GM12878 (cell line): ENCODE measurements at regions not wholly inside any gene's neighbourhood (a gene's known extent, or its start where the extent isn't known, plus 50 kb on each side); places are given as distances from the start of the nearest gene placed in this dataset.

ENCODE experiments used
- ATAC-seq: fragments of 200-7000 bp; cut with Tn5 transposase; 3 replicates; pipeline ENCODE4 v1.9.1; 2020; ENCODE audit warnings: mild to moderate bottlenecking, moderate library complexity
- BruUV-seq: library from RNA; stranded (reverse); fragments of 400-500 nt; replicated peaks from 2 replicates; lab custom pipeline; 2021; lab: Mats Ljungman, UMichigan
- CTCF ChIA-PET: fragments of 300-600 bp; sonication (Branson Sonifier 250); formaldehyde crosslinking; extraction: SDS; loops from one replicate; lab custom pipeline; 2021; ENCODE audit warnings: inconsistent platforms; lab: Yijun Ruan, JAX
- POLR2A ChIA-PET: fragments of 350-600 bp; formaldehyde crosslinking; extraction: SDS; loops from one replicate; lab custom pipeline; 2021; ENCODE audit warnings: inconsistent platforms; lab: Charles Lee
- RAD21 ChIA-PET: fragments of 300-600 bp; sonication (Branson Sonifier 250); formaldehyde crosslinking; loops from one replicate; lab custom pipeline; 2023; ENCODE audit warnings: antibody characterized with exemption; ENCODE audit not compliant: unreplicated experiment; lab: Charles Lee
- SMC1A ChIA-PET: fragments of 300-600 bp; sonication (Branson Sonifier 250); formaldehyde crosslinking; loops from one replicate; lab custom pipeline; 2023; ENCODE audit not compliant: unreplicated experiment, uncharacterized antibody; lab: Charles Lee
- DNase-seq: peaks from one replicate; pipeline ENCODE4 v3.0.0-alpha.2; 2011; ENCODE audit warnings: low read depth, low spot score
- FAIRE-seq: peaks from 3 replicates; lab custom pipeline; 2011; peaks lifted over from hg19 to GRCh38; lab: Jason Lieb, UNC
- H2AFZ ChIP-seq: 2 replicates; pipeline ENCODE4 v1.6.0; 2011; ENCODE audit warnings: low read depth, low read length, control low read depth; ENCODE audit not compliant: control insufficient read depth
- H3K27ac ChIP-seq: 2 replicates; pipeline ENCODE4 v1.5.1; 2011; ENCODE audit warnings: control low read depth; ENCODE audit not compliant: control insufficient read depth, insufficient read depth
- H3K27me3 ChIP-seq, 2 experiments: replicated peaks in 1 of 2; 2 replicates each; pipeline versions ENCODE4 v1.6.0 to v1.6.1; 2011; ENCODE audit warnings: low read length in 1 of 2; ENCODE audit not compliant: control insufficient read depth in 2 of 2, insufficient read depth in 2 of 2
- H3K36me3 ChIP-seq, 2 experiments: 2 replicates each; pipeline ENCODE4 v1.5.1; 2011; ENCODE audit warnings: low read length in 1 of 2; ENCODE audit not compliant: control insufficient read depth in 2 of 2, insufficient read depth in 2 of 2
- H3K4me1 ChIP-seq: 2 replicates; pipeline ENCODE4 v1.6.1; 2011; ENCODE audit warnings: mild to moderate bottlenecking, low read length, moderate library complexity, mixed read lengths; ENCODE audit not compliant: control insufficient read depth, insufficient read depth
- H3K4me2 ChIP-seq: 2 replicates; pipeline ENCODE4 v1.6.0; 2011; ENCODE audit warnings: control low read depth; ENCODE audit not compliant: control insufficient read depth, insufficient read depth
- H3K4me3 ChIP-seq: fragments of 200-600 bp; sonication (generic); 2 replicates; pipeline ENCODE4 v1.5.1; 2016
- H3K79me2 ChIP-seq: 2 replicates; pipeline ENCODE4 v1.6.0; 2011; ENCODE audit warnings: low read length; ENCODE audit not compliant: control insufficient read depth, insufficient read depth
- H3K9ac ChIP-seq: 2 replicates; pipeline ENCODE4 v1.8.0; 2011; ENCODE audit warnings: low read length, control low read depth, mixed read lengths; ENCODE audit not compliant: control insufficient read depth, insufficient read depth
- H3K9me3 ChIP-seq: replicated peaks from 3 replicates; pipeline ENCODE4 v1.5.1; 2011; ENCODE audit warnings: mild to moderate bottlenecking, low read length; ENCODE audit not compliant: control insufficient read depth, insufficient read depth
- H4K20me1 ChIP-seq: 2 replicates; pipeline ENCODE4 v1.6.0; 2011; ENCODE audit not compliant: control insufficient read depth, insufficient read depth
- ASH2L ChIP-seq: fragments of 300-600, 200-600 bp; sonication (generic); IDR thresholded peaks from 2 replicates; pipeline ENCODE4 v1.6.1; 2017; ENCODE audit warnings: low read depth, mild to moderate bottlenecking, borderline replicate concordance
- BHLHE40 ChIP-seq, 2 experiments: fragments of 450-650 bp in 1 of 2; IDR thresholded peaks; 2 replicates each; pipeline ENCODE4 v1.6.1; 2011 to 2017; ENCODE audit warnings: low read depth in 2 of 2, borderline replicate concordance in 1 of 2, improper control_type of control experiment in 1 of 2, low read length in 1 of 2, mild to moderate bottlenecking in 1 of 2
- FOXK2 ChIP-seq: fragments of 450-650 bp; IDR thresholded peaks from 2 replicates; pipeline ENCODE4 v1.6.1; 2017; ENCODE audit warnings: mild to moderate bottlenecking, moderate library complexity
- GATAD2B ChIP-seq: fragments of 450-650 bp; conservative IDR thresholded peaks from 2 replicates; pipeline ENCODE4 v1.6.1; 2017; ENCODE audit warnings: low read depth, mild to moderate bottlenecking, moderate library complexity
- HDGF ChIP-seq: fragments of 450-650 bp; IDR thresholded peaks from 2 replicates; pipeline ENCODE4 v1.6.1; 2016; ENCODE audit warnings: antibody characterized with exemption
- RCOR1 ChIP-seq: conservative IDR thresholded peaks from 2 replicates; pipeline ENCODE4 v1.6.1; 2012; ENCODE audit warnings: low read depth, low read length, improper control_type of control experiment
- RELA ChIP-seq: fragments of 450-650 bp; IDR thresholded peaks from 2 replicates; pipeline ENCODE4 v1.8.0; 2014; ENCODE audit warnings: borderline replicate concordance; ENCODE audit not compliant: partially characterized antibody
- RUNX3 ChIP-seq: IDR thresholded peaks from 2 replicates; pipeline ENCODE4 v1.6.1; 2012; ENCODE audit warnings: low read length, inconsistent platforms
- SREBF1 ChIP-seq: IDR thresholded peaks from 2 replicates; pipeline ENCODE4 v1.6.1; 2012; ENCODE audit warnings: mild to moderate bottlenecking, low read length
- WGBS: methylation state at CpG from one replicate; pipeline ENCODE4 v1.1.6; 2016; ENCODE audit warnings: low lambda C conversion rate; ENCODE audit not compliant: insufficient replicate concordance, insufficient coverage; ENCODE audit errors: missing lambda C conversion rate; 5-methylcytosine and 5-hydroxymethylcytosine counted together
- in situ Hi-C: fragments of 300-500 bp; cut with MboI; formaldehyde crosslinking; loops from 9 replicates; pipeline ENCODE4 v1.14.3; 2018; ENCODE audit warnings: mixed read lengths
- intact Hi-C: fragments of 100-400 bp; cut with micrococcal nuclease; formaldehyde crosslinking; loops from one replicate; pipeline ENCODE4 v1.14.2; 2022; ENCODE audit not compliant: unreplicated experiment
- TF ChIP-seq, protein P1 (sequence below): fragments of 450-650 bp; formaldehyde crosslinking; IDR thresholded peaks from 2 replicates; pipeline ENCODE4 v1.4.0; 2022; ENCODE audit warnings: mild to moderate bottlenecking, moderate library complexity
- TF ChIP-seq, protein P2 (sequence below): IDR thresholded peaks from 2 replicates; pipeline ENCODE4 v1.6.1; 2012; ENCODE audit warnings: mild to moderate bottlenecking, low read depth, low read length

DNA sequence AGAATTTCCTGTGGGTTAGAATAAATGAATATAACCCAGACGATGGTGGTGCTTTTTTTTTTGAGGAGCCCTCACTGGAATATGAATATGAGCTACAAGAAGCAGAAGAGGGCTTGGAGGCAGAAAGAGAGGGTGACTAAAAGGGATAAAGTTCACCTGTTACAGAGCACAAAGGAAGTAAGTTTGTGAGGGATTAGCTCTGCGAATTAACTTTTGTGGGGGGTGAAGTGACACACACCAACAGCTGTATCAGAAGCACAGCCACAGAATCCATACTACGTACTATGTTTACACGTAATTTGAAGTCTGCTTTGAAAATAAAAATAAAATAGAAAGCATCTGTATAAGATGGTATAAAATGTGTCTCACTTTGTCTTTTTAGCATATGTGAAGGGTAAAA lies 963.6 kb upstream of the DIAPH2 start:
- TF ChIP-seq HDGF, result no peak
- TF ChIP-seq SREBF1, result no peak
- no peak overlapping the region for H3K9ac ChIP-seq
- SMC1A ChIA-PET, result no interaction called here
- H3K4me3 ChIP-seq, result no peak overlapping the region
- no peak overlapping the region for H3K4me2 ChIP-seq
- FAIRE-seq (no peak), DNase-seq (no peak), ATAC-seq (no peak)
- H4K20me1 ChIP-seq, result no peaks in the 10 kb centered on the region
- H3K9me3 ChIP-seq, result no peaks in the 10 kb centered on the region
- H3K79me2 ChIP-seq, result no peaks in the 10 kb centered on the region
- POLR2A ChIA-PET, result interaction anchor here (0.6 kb wide), 1 partner anchor 62 kb away, joined by 3 read pairs; no protein-coding TSS in a partner anchor
- in situ Hi-C loops, result no loop called here
- H2AFZ ChIP-seq, result no peak overlapping the region
- WGBS, result 0% methylated on average over 4 of the region's 4 CpGs
- CTCF ChIA-PET, result no interaction called here
- H3K27ac ChIP-seq, result no peak overlapping the region
- RAD21 ChIA-PET, result no interaction called here
- no peaks in the 10 kb centered on the region for H3K4me1 ChIP-seq
- intact Hi-C loops, result no loop called here
- BruUV-seq, result no TSS peak
- H3K36me3 ChIP-seq, result no peaks in the 10 kb centered on the region
- H3K27me3 ChIP-seq, result no peaks in the 10 kb centered on the region

DNA sequence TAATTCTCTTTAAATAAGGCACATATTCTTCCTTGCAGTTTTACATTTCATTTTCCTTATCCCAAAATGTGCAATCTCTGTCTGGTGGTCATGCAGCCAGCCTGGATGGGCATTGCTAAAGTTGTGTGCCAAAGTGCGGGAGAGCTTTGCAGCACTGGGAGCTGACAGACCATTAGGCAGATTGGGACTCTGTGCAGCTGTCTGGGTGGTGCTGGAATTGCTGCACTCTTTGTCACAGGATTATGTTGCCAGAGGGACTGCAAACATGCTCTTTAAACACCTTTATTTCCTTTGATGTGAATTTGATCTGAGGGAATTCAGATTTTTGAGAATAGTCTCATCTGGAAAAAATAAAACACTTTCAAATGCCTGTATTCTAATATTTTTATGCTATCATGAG lies 956.2 kb upstream of the DIAPH2 start:
- ChIA-PET SMC1A (no interaction called here), POLR2A (no interaction called here), CTCF (no interaction called here), RAD21 (no interaction called here)
- Histone ChIP-seq H3K79me2 (no peaks in the 10 kb centered on the region), H3K9ac (no peak overlapping the region), H3K9me3 (no peaks in the 10 kb centered on the region), H3K4me1 (no peaks in the 10 kb centered on the region), H3K36me3 (no peaks in the 10 kb centered on the region), H3K4me3 (no peak overlapping the region), H3K4me2 (no peak overlapping the region), H2AFZ (no peak overlapping the region), H3K27me3 (no peaks in the 10 kb centered on the region), H4K20me1 (no peaks in the 10 kb centered on the region), H3K27ac (no peak overlapping the region)
- ATAC-seq (no peak), DNase-seq (no peak), FAIRE-seq (no peak)
- intact Hi-C loops, result no loop called here
- 94% methylated on average over 1 of the region's 1 CpG for WGBS
- in situ Hi-C loops, result no loop called here
- no TSS peak for BruUV-seq
- TF ChIP-seq RUNX3, result no peak
- TF ChIP-seq FOXK2, result no peak
- TF ChIP-seq BHLHE40 (IDR thresholded peaks at IDR 0.05; ENCODE audit: borderline replicate concordance in 1 of 2, low read depth in 2 of 2, low read length in 1 of 2), result no peak
- TF ChIP-seq RELA, result no peak
- TF ChIP-seq, protein P1, sequence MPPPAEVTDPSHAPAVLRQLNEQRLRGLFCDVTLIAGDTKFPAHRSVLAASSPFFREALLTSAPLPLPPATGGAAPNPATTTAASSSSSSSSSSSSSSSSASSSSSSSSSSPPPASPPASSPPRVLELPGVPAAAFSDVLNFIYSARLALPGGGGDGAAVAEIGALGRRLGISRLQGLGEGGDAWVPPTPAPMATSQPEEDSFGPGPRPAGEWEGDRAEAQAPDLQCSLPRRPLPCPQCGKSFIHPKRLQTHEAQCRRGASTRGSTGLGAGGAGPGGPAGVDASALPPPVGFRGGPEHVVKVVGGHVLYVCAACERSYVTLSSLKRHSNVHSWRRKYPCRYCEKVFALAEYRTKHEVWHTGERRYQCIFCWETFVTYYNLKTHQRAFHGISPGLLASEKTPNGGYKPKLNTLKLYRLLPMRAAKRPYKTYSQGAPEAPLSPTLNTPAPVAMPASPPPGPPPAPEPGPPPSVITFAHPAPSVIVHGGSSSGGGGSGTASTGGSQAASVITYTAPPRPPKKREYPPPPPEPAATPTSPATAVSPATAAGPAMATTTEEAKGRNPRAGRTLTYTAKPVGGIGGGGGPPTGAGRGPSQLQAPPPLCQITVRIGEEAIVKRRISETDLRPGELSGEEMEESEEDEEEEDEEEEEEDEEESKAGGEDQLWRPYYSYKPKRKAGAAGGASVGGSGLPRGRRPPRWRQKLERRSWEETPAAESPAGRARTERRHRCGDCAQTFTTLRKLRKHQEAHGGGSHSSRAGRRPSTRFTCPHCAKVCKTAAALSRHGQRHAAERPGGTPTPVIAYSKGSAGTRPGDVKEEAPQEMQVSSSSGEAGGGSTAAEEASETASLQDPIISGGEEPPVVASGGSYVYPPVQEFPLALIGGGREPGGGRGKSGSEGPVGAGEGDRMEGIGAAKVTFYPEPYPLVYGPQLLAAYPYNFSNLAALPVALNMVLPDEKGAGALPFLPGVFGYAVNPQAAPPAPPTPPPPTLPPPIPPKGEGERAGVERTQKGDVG (CRISPR knock-in tag), result no peak
- no peak for TF ChIP-seq GATAD2B
- TF ChIP-seq, protein P2, sequence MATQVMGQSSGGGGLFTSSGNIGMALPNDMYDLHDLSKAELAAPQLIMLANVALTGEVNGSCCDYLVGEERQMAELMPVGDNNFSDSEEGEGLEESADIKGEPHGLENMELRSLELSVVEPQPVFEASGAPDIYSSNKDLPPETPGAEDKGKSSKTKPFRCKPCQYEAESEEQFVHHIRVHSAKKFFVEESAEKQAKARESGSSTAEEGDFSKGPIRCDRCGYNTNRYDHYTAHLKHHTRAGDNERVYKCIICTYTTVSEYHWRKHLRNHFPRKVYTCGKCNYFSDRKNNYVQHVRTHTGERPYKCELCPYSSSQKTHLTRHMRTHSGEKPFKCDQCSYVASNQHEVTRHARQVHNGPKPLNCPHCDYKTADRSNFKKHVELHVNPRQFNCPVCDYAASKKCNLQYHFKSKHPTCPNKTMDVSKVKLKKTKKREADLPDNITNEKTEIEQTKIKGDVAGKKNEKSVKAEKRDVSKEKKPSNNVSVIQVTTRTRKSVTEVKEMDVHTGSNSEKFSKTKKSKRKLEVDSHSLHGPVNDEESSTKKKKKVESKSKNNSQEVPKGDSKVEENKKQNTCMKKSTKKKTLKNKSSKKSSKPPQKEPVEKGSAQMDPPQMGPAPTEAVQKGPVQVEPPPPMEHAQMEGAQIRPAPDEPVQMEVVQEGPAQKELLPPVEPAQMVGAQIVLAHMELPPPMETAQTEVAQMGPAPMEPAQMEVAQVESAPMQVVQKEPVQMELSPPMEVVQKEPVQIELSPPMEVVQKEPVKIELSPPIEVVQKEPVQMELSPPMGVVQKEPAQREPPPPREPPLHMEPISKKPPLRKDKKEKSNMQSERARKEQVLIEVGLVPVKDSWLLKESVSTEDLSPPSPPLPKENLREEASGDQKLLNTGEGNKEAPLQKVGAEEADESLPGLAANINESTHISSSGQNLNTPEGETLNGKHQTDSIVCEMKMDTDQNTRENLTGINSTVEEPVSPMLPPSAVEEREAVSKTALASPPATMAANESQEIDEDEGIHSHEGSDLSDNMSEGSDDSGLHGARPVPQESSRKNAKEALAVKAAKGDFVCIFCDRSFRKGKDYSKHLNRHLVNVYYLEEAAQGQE, result no peak
- TF ChIP-seq ASH2L, result no peak
- no peak for TF ChIP-seq RCOR1
